ENCODE measurements at regions not wholly inside any gene's neighbourhood (a gene's known extent, or its start where the extent isn't known, plus 50 kb on each side); places are given as distances from the start of the nearest gene placed in this dataset.

GRCh38 chr18:59810735-59811520, 88.9 kb upstream of the PMAIP1 start:
- TF ChIP-seq, protein P1, sequence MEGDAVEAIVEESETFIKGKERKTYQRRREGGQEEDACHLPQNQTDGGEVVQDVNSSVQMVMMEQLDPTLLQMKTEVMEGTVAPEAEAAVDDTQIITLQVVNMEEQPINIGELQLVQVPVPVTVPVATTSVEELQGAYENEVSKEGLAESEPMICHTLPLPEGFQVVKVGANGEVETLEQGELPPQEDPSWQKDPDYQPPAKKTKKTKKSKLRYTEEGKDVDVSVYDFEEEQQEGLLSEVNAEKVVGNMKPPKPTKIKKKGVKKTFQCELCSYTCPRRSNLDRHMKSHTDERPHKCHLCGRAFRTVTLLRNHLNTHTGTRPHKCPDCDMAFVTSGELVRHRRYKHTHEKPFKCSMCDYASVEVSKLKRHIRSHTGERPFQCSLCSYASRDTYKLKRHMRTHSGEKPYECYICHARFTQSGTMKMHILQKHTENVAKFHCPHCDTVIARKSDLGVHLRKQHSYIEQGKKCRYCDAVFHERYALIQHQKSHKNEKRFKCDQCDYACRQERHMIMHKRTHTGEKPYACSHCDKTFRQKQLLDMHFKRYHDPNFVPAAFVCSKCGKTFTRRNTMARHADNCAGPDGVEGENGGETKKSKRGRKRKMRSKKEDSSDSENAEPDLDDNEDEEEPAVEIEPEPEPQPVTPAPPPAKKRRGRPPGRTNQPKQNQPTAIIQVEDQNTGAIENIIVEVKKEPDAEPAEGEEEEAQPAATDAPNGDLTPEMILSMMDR (IDR thresholded peaks at IDR 0.05): no peak
- Histone ChIP-seq H3K4me1 (no peaks in the 10 kb centered on the region), H3K4me3 (no peak overlapping the region), H3K27me3 (peaks cover 0 to 13% (median 0%) of the 10 kb centered on the region in 7 donors), H3K36me3 (no peaks in the 10 kb centered on the region), H3K27ac (no peak overlapping the region), H3K9me3 (no peaks in the 10 kb centered on the region)
- WGBS, 2 donors: 20 to 42% methylated on average over 2 of the region's 2 CpGs
- ATAC-seq (no peak), DNase-seq (no peak)
- intact Hi-C loops (cut with DNase I): loop anchor here in 1 of 10 donors (10.0 kb wide), 1 partner anchor 176 kb away; no protein-coding TSS in a partner anchor

GRCh38 chr18:59810183-59810582, 89.6 kb upstream of the PMAIP1 start:
- Histone ChIP-seq H3K36me3 (no peaks in the 10 kb centered on the region), H3K27me3 (peaks cover 0 to 13% (median 0%) of the 10 kb centered on the region in 7 donors), H3K4me3 (no peak overlapping the region), H3K9me3 (no peaks in the 10 kb centered on the region), H3K27ac (no peak overlapping the region), H3K4me1 (no peaks in the 10 kb centered on the region)
- 74 to 75% methylated on average over 6 of the region's 6 CpGs for WGBS, 2 donors
- ATAC-seq: no peak
- intact Hi-C loops (cut with DNase I): loop anchor here in 1 of 10 donors (10.0 kb wide), 1 partner anchor 175 kb away; no protein-coding TSS in a partner anchor
- TF ChIP-seq, protein P1 (IDR thresholded peaks at IDR 0.05): no peak
- DNase-seq: no peak

DNA sequence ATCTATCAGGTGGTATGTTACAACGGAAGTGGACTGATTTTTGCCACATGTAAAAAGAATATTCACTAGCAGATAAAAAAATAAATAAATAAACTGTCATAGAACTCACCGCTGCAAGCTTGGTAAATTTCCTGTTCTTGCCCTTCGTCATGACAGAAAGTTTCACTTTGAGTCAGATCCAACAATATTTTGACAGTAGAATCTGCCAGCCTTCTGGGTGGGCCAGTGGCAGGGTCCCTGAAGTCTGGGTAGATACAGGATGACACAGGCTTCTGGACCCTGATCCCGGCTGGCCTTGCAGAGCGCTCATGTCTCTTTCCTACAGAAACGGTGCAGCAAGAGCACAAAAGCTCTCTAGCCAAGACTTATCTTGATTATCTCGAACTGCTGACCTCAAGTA, 97.8 kb upstream of the PMAIP1 start:
- WGBS, 2 donors: 62 to 70% methylated on average over 7 of the region's 7 CpGs
- intact Hi-C loops (cut with DNase I): no loop called here
- DNase-seq: no peak

DNA sequence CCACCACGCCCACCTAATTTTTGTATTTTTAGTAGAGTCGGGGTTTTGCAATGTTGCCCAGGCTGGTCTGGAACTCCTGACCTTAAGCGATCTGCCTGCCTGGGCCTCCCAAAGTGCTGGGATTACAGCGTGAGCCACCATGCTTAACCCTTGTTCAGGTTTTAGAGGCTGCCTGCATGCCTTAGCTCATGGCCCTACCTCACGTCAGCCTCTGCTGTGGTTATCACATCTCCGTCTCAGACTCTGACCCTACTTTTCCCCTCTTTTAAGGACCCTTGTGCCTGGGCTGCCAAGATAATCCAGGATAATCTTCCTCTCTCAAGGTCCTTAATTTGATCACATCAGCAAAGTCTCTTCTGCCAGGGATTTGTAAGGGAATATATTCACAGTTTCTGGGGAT, 98.2 kb upstream of the PMAIP1 start:
- Histone ChIP-seq H3K9me3 (no peaks in the 10 kb centered on the region), H3K27me3 (no peaks in the 10 kb centered on the region), H3K4me3 (no peak overlapping the region), H3K4me1 (no peaks in the 10 kb centered on the region), H3K27ac (no peak overlapping the region), H3K36me3 (no peaks in the 10 kb centered on the region)
- TF ChIP-seq, protein P1 (IDR thresholded peaks at IDR 0.05): no peak
- ATAC-seq: no peak
- no peak for DNase-seq
- WGBS, 2 donors: 91 to 94% methylated on average over 6 of the region's 6 CpGs
- intact Hi-C loops (cut with DNase I): no loop called here

More for the DNA sequence above, 97.8 kb upstream of the PMAIP1 start:
- H3K27ac ChIP-seq: no peak overlapping the region
- H3K27me3 ChIP-seq: no peaks in the 10 kb centered on the region
- TF ChIP-seq, protein P1 (IDR thresholded peaks at IDR 0.05): no peak
- H3K36me3 ChIP-seq: no peaks in the 10 kb centered on the region
- no peaks in the 10 kb centered on the region for H3K9me3 ChIP-seq
- H3K4me1 ChIP-seq: no peaks in the 10 kb centered on the region
- no peak overlapping the region for H3K4me3 ChIP-seq
- ATAC-seq: no peak

Data from heart right ventricle (tissue), 16 donors.